Muscle of leg (tissue), 3 donors: ENCODE measurements at regions not wholly inside any gene's neighbourhood (a gene's known extent, or its start where the extent isn't known, plus 50 kb on each side); places are given as distances from the start of the nearest gene placed in this dataset.

Experiments used
- DNase-seq: peaks from one replicate; pipeline ENCODE4 v3.0.0; 2013
- H3K27ac ChIP-seq: one replicate; pipeline ENCODE4 v1.5.1; 2013; ENCODE audit warnings: mild to moderate bottlenecking, low read length, control low read depth
- H3K27me3 ChIP-seq: one replicate; pipeline ENCODE4 v1.6.1; 2013; ENCODE audit warnings: low read length; ENCODE audit not compliant: control insufficient read depth, insufficient read depth
- H3K36me3 ChIP-seq: one replicate; pipeline ENCODE4 v1.6.1; 2013; ENCODE audit warnings: low read length; ENCODE audit not compliant: control insufficient read depth, insufficient read depth
- H3K4me1 ChIP-seq: one replicate; pipeline ENCODE4 v1.6.1; 2013; ENCODE audit warnings: low read length; ENCODE audit not compliant: control insufficient read depth, insufficient read depth
- H3K4me3 ChIP-seq: one replicate; pipeline ENCODE4 v1.5.1; 2013; ENCODE audit warnings: low read length, control low read depth
- H3K9me3 ChIP-seq: replicated peaks from 2 replicates; pipeline ENCODE4 v1.6.1; 2013; ENCODE audit warnings: low read depth, low read length; ENCODE audit not compliant: control insufficient read depth
- WGBS: methylation state at CpG from one replicate; pipeline ENCODE4 v1.1.5; 2013; ENCODE audit warnings: missing lambda C conversion rate; ENCODE audit not compliant: insufficient coverage; 5-methylcytosine and 5-hydroxymethylcytosine counted together

GRCh38 chr4:34138385-34138784 lies 2105.9 kb downstream of the ARAP2 start:
- no CpG with 5 or more reads among the region's 2 CpGs for whole genome bisulfite sequencing
- no peak overlapping the region for H3K4me3 ChIP-seq
- H3K4me1 ChIP-seq: no peaks in the 10 kb centered on the region
- no peaks in the 10 kb centered on the region for H3K9me3 ChIP-seq
- H3K27me3 ChIP-seq: no peaks in the 10 kb centered on the region
- no peak overlapping the region for H3K27ac ChIP-seq
- peak; percentile 3 for DNase-seq
- no peaks in the 10 kb centered on the region for H3K36me3 ChIP-seq

GRCh38 chr4:34139346-34139745 lies 2105.0 kb downstream of the ARAP2 start:
- H3K36me3 ChIP-seq: no peaks in the 10 kb centered on the region
- H3K4me1 ChIP-seq: no peaks in the 10 kb centered on the region
- no peak for DNase-seq
- H3K9me3 ChIP-seq: no peaks in the 10 kb centered on the region
- no peak overlapping the region for H3K4me3 ChIP-seq
- H3K27ac ChIP-seq: no peak overlapping the region
- H3K27me3 ChIP-seq: no peaks in the 10 kb centered on the region

GRCh38 chr4:34148322-34148908 lies 2095.9 kb downstream of the ARAP2 start:
- Histone ChIP-seq H3K36me3 (no peaks in the 10 kb centered on the region), H3K4me3 (no peak overlapping the region), H3K4me1 (no peaks in the 10 kb centered on the region), H3K9me3 (no peaks in the 10 kb centered on the region), H3K27me3 (no peaks in the 10 kb centered on the region), H3K27ac (no peak overlapping the region)
- WGBS: no CpG with 5 or more reads among the region's 2 CpGs
- DNase-seq: no peak

- H3K4me3 ChIP-seq: no peak overlapping the region
- no peak overlapping the region for H3K27ac ChIP-seq
- H3K27me3 ChIP-seq: no peaks in the 10 kb centered on the region
- H3K4me1 ChIP-seq: no peaks in the 10 kb centered on the region
- no peak for DNase-seq
- no peaks in the 10 kb centered on the region for H3K36me3 ChIP-seq
- no peaks in the 10 kb centered on the region for H3K9me3 ChIP-seq
These were observed 2086.8 kb downstream of the ARAP2 start for GRCh38 chr4:34157547-34157946.

GRCh38 chr4:34158878-34159277 lies 2085.4 kb downstream of the ARAP2 start:
- no peak overlapping the region for H3K4me3 ChIP-seq
- no peaks in the 10 kb centered on the region for H3K27me3 ChIP-seq
- WGBS: no CpG with 5 or more reads among the region's 1 CpG
- H3K36me3 ChIP-seq: no peaks in the 10 kb centered on the region
- no peaks in the 10 kb centered on the region for H3K4me1 ChIP-seq
- no peaks in the 10 kb centered on the region for H3K9me3 ChIP-seq
- H3K27ac ChIP-seq: no peak overlapping the region
- DNase-seq: no peak

- WGBS: no CpG with 5 or more reads among the region's 1 CpG
- DNase-seq: no peak
- Histone ChIP-seq H3K27ac (no peak overlapping the region), H3K4me3 (no peak overlapping the region), H3K36me3 (no peaks in the 10 kb centered on the region), H3K9me3 (no peaks in the 10 kb centered on the region), H3K4me1 (no peaks in the 10 kb centered on the region), H3K27me3 (no peaks in the 10 kb centered on the region)
These were observed 2073.4 kb downstream of the ARAP2 start for GRCh38 chr4:34170946-34171345.

- Histone ChIP-seq H3K27ac (no peak overlapping the region), H3K4me1 (no peaks in the 10 kb centered on the region), H3K36me3 (no peaks in the 10 kb centered on the region), H3K4me3 (no peak overlapping the region), H3K27me3 (no peaks in the 10 kb centered on the region), H3K9me3 (no peaks in the 10 kb centered on the region)
- DNase-seq: no peak
These were observed 2067.7 kb downstream of the ARAP2 start for GRCh38 chr4:34176609-34177008.

GRCh38 chr4:34178476-34178875 lies 2065.8 kb downstream of the ARAP2 start:
- H3K27me3 ChIP-seq: no peaks in the 10 kb centered on the region

GRCh38 chr4:34181311-34181841 lies 2062.9 kb downstream of the ARAP2 start:
- H3K36me3 ChIP-seq: no peaks in the 10 kb centered on the region
- no CpG with 5 or more reads among the region's 2 CpGs for WGBS
- H3K27ac ChIP-seq: no peak overlapping the region
- no peaks in the 10 kb centered on the region for H3K27me3 ChIP-seq
- DNase-seq: peak; percentile 5
- H3K9me3 ChIP-seq: no peaks in the 10 kb centered on the region
- no peaks in the 10 kb centered on the region for H3K4me1 ChIP-seq
- no peak overlapping the region for H3K4me3 ChIP-seq

More at GRCh38 chr4:34178476-34178875, 2065.8 kb downstream of the ARAP2 start:
- no peak overlapping the region for H3K27ac ChIP-seq
- H3K9me3 ChIP-seq: no peaks in the 10 kb centered on the region
- no peaks in the 10 kb centered on the region for H3K4me1 ChIP-seq
- H3K4me3 ChIP-seq: no peak overlapping the region
- no peak for DNase-seq
- no peaks in the 10 kb centered on the region for H3K36me3 ChIP-seq

- Histone ChIP-seq H3K4me1 (no peaks in the 10 kb centered on the region), H3K27me3 (no peaks in the 10 kb centered on the region), H3K9me3 (no peaks in the 10 kb centered on the region), H3K36me3 (no peaks in the 10 kb centered on the region), H3K27ac (no peak overlapping the region), H3K4me3 (no peak overlapping the region)
- no peak for DNase-seq
- 29% methylated on average over 1 of the region's 2 CpGs for WGBS
These were observed 2062.4 kb downstream of the ARAP2 start for GRCh38 chr4:34181891-34182290.

- Histone ChIP-seq H3K4me1 (no peaks in the 10 kb centered on the region), H3K36me3 (no peaks in the 10 kb centered on the region), H3K27me3 (no peaks in the 10 kb centered on the region), H3K4me3 (no peak overlapping the region), H3K27ac (no peak overlapping the region), H3K9me3 (no peaks in the 10 kb centered on the region)
- peak; percentile 52 for DNase-seq
- 35% methylated on average over 3 of the region's 4 CpGs for WGBS
These were observed 2062.0 kb downstream of the ARAP2 start for GRCh38 chr4:34182306-34182705.
